HEK293T (cell line): ENCODE measurements at regions not wholly inside any gene's neighbourhood (a gene's known extent, or its start where the extent isn't known, plus 50 kb on each side); places are given as distances from the start of the nearest gene placed in this dataset.

Experiments used
- ARNT ChIP-seq: fragments of 450-650 bp; IDR thresholded peaks from 2 replicates; pipeline ENCODE4 v1.6.1; 2017; ENCODE audit warnings: mild to moderate bottlenecking
- CTBP1 ChIP-seq: fragments of 450-650 bp; IDR thresholded peaks from 2 replicates; pipeline ENCODE4 v1.6.1; 2016; ENCODE audit warnings: borderline replicate concordance
- FOXA1 ChIP-seq: fragments of 450-650 bp; IDR thresholded peaks from 2 replicates; pipeline ENCODE4 v1.6.1; 2016; ENCODE audit warnings: mild to moderate bottlenecking
- FOXM1 ChIP-seq: fragments of 450-650 bp; IDR thresholded peaks from 2 replicates; pipeline ENCODE4 v1.6.1; 2017; ENCODE audit warnings: mild to moderate bottlenecking, borderline replicate concordance
- PKNOX1 ChIP-seq: fragments of 450-650 bp; IDR thresholded peaks from 2 replicates; pipeline ENCODE4 v1.6.1; 2016
- SP1 ChIP-seq: fragments of 450-650 bp; IDR thresholded peaks from 2 replicates; pipeline ENCODE4 v1.6.1; 2017
- SUZ12 ChIP-seq: fragments of 450-650 bp; IDR thresholded peaks from 2 replicates; pipeline ENCODE4 v1.6.1; 2016; ENCODE audit warnings: mild to moderate bottlenecking
- ZNF384 ChIP-seq: fragments of 450-650 bp; IDR thresholded peaks from 2 replicates; pipeline ENCODE4 v1.6.1; 2016

- no peak for TF ChIP-seq FOXM1
- TF ChIP-seq PKNOX1: no peak
- TF ChIP-seq SUZ12: no peak
- TF ChIP-seq ARNT: no peak
- no peak for TF ChIP-seq FOXA1
- no peak for TF ChIP-seq SP1
- TF ChIP-seq ZNF384: no peak
- no peak for TF ChIP-seq CTBP1
Observed at GRCh38 chr11:95698676-95699557, 90.7 kb downstream of the FAM76B start.
